Muscle of leg (tissue), 3 donors: ENCODE measurements at regions not wholly inside any gene's neighbourhood (a gene's known extent, or its start where the extent isn't known, plus 50 kb on each side); places are given as distances from the start of the nearest gene placed in this dataset.
"Not testable (repeated sequence)": the region's sequence is repeated elsewhere in the genome, so short reads cannot be mapped to it uniquely, and the experiment has no call there.

Experiments used
- DNase-seq: peaks from one replicate; pipeline ENCODE4 v3.0.0; 2013
- H3K27ac ChIP-seq: one replicate; pipeline ENCODE4 v1.5.1; 2013; ENCODE audit warnings: mild to moderate bottlenecking, low read length, control low read depth
- H3K27me3 ChIP-seq: one replicate; pipeline ENCODE4 v1.6.1; 2013; ENCODE audit warnings: low read length; ENCODE audit not compliant: control insufficient read depth, insufficient read depth
- H3K36me3 ChIP-seq: one replicate; pipeline ENCODE4 v1.6.1; 2013; ENCODE audit warnings: low read length; ENCODE audit not compliant: control insufficient read depth, insufficient read depth
- H3K4me1 ChIP-seq: one replicate; pipeline ENCODE4 v1.6.1; 2013; ENCODE audit warnings: low read length; ENCODE audit not compliant: control insufficient read depth, insufficient read depth
- H3K4me3 ChIP-seq: one replicate; pipeline ENCODE4 v1.5.1; 2013; ENCODE audit warnings: low read length, control low read depth
- H3K9me3 ChIP-seq: replicated peaks from 2 replicates; pipeline ENCODE4 v1.6.1; 2013; ENCODE audit warnings: low read depth, low read length; ENCODE audit not compliant: control insufficient read depth
- WGBS: methylation state at CpG from one replicate; pipeline ENCODE4 v1.1.5; 2013; ENCODE audit warnings: missing lambda C conversion rate; ENCODE audit not compliant: insufficient coverage; 5-methylcytosine and 5-hydroxymethylcytosine counted together

GRCh38 chr14:105703044-105703665 is 176.8 kb downstream of the TMEM121 start:
- peaks cover 15% of the 10 kb centered on the region for H3K9me3 ChIP-seq
- 44% methylated on average over 3 of the region's 8 CpGs for WGBS
- not testable (repeated sequence) for H3K27me3 ChIP-seq, DNase-seq, H3K4me1 ChIP-seq, H3K4me3 ChIP-seq, H3K27ac ChIP-seq, H3K36me3 ChIP-seq

GRCh38 chr14:105704091-105704490 is 177.7 kb downstream of the TMEM121 start:
- H3K27me3 ChIP-seq, H3K4me3 ChIP-seq, H3K27ac ChIP-seq, DNase-seq, H3K36me3 ChIP-seq, H3K4me1 ChIP-seq: not testable (repeated sequence)
- peaks cover 15% of the 10 kb centered on the region for H3K9me3 ChIP-seq
- WGBS, result no CpG with 5 or more reads among the region's 10 CpGs

DNA sequence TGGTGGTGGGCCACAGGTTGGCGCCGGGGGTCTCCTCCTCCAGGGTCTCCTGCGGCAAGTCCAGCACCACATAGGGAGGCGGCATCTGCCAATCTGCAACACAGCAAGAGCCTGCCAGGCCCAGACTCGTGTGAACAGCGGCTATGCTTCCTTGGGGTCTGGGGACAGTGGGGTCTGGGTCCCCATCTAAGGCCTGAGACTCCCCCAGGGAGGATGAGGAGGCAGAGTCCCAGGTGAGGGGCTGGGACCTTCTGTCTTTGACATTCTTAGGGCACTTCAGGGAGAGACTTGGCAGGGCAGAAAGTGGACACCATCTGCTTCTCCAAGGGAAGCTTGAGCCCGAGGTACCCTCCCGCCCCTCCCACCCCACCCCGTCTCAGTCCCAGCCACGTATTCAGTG is 178.1 kb downstream of the TMEM121 start:
- peaks cover 18% of the 10 kb centered on the region for H3K9me3 ChIP-seq
- not testable (repeated sequence) for H3K4me1 ChIP-seq
- no CpG with 5 or more reads among the region's 10 CpGs for WGBS

DNA sequence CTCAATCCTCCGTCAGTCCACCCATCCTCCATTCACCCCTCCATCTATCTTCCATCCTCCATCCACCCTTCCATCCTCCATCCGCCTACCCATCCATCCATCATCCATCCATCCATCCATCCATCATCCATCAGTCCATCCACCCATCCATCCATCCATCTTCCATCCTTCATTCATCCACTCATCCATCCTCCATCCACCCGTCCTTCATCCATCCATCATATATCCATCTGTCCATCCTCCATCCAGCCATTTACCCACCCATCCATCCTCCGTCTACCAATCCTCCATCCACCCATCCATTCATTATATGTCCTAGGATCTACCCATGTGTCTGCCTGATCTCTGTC is 179.1 kb downstream of the TMEM121 start:
- not testable (repeated sequence) for H3K36me3 ChIP-seq, DNase-seq, H3K4me1 ChIP-seq, H3K4me3 ChIP-seq, H3K27me3 ChIP-seq, H3K27ac ChIP-seq
- 91% methylated on average over 4 of the region's 4 CpGs for WGBS
- peaks cover 28% of the 10 kb centered on the region for H3K9me3 ChIP-seq

More for the DNA sequence above, 178.1 kb downstream of the TMEM121 start:
- H3K27me3 ChIP-seq, H3K27ac ChIP-seq, H3K4me3 ChIP-seq, H3K36me3 ChIP-seq, DNase-seq: not testable (repeated sequence)

- not testable (repeated sequence) for H3K27me3 ChIP-seq, H3K4me1 ChIP-seq, H3K27ac ChIP-seq, H3K36me3 ChIP-seq, DNase-seq, H3K4me3 ChIP-seq
- H3K9me3 ChIP-seq, result peaks cover 26% of the 10 kb centered on the region
- 62% methylated on average over 4 of the region's 12 CpGs for WGBS
These were observed 179.7 kb downstream of the TMEM121 start for GRCh38 chr14:105705862-105706700.

DNA sequence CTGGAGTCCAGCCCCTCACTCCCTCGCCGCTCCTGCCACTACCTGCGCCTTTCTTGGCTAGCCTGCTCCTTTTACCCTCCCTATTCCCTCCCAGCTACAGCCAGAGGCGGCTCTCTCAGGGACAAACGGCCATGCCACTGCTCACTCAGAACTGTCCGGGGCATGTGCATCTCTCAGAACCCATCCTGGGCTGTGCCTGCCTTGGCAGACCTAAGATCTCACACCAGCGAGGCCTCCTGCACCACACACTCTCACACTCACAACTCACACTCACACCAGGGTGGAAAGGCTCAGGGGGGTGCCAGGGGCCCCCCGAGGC is 180.3 kb downstream of the TMEM121 start:
- not testable (repeated sequence) for H3K4me1 ChIP-seq, H3K27ac ChIP-seq, H3K4me3 ChIP-seq, H3K36me3 ChIP-seq, H3K27me3 ChIP-seq, DNase-seq
- H3K9me3 ChIP-seq, result peaks cover 26% of the 10 kb centered on the region
- WGBS, result no CpG with 5 or more reads among the region's 8 CpGs

DNA sequence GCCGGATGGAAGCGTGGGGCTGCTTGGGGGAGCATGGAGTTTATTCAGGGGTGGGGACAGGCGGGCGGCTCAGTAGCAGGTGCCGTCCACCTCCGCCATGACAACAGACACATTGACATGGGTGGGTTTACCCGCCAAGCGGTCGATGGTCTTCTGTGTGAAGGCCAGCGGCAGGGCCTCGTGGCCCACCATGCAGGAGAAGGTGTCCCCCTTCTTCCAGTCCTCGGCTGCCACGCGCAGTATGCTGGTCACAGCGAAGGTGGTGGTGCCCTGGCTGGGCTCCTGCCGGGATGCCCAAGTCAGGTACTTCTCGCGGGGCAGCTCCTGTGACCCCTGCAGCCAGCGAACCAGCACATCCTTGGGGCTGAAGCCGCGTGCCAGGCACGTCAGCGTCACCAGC is 180.7 kb downstream of the TMEM121 start:
- peaks cover 24% of the 10 kb centered on the region for H3K9me3 ChIP-seq
- 94% methylated on average over 16 of the region's 23 CpGs for WGBS
- not testable (repeated sequence) for H3K4me3 ChIP-seq, DNase-seq, H3K27ac ChIP-seq, H3K4me1 ChIP-seq, H3K27me3 ChIP-seq, H3K36me3 ChIP-seq

- H3K4me1 ChIP-seq, H3K27me3 ChIP-seq, H3K36me3 ChIP-seq, DNase-seq, H3K4me3 ChIP-seq, H3K27ac ChIP-seq: not testable (repeated sequence)
- WGBS, result 89% methylated on average over 17 of the region's 18 CpGs
- peaks cover 23% of the 10 kb centered on the region for H3K9me3 ChIP-seq
These were observed 181.4 kb downstream of the TMEM121 start for GRCh38 chr14:105707723-105708151.

GRCh38 chr14:105708251-105709134 is 182.1 kb downstream of the TMEM121 start:
- H3K4me1 ChIP-seq, H3K27me3 ChIP-seq, H3K27ac ChIP-seq, H3K4me3 ChIP-seq, H3K36me3 ChIP-seq, DNase-seq: not testable (repeated sequence)
- WGBS, result 91% methylated on average over 22 of the region's 24 CpGs
- H3K9me3 ChIP-seq, result peaks cover 25% of the 10 kb centered on the region
